ENCODE measurements at regions not wholly inside any gene's neighbourhood (a gene's known extent, or its start where the extent isn't known, plus 50 kb on each side); places are given as distances from the start of the nearest gene placed in this dataset.

GRCh38 chr4:133719098-133719497 lies 482.5 kb downstream of the PABPC4L start:
- no peaks in the 10 kb centered on the region for H3K27me3 ChIP-seq (ENCODE audit: control insufficient read depth, insufficient read depth, low read length)
- no peak overlapping the region for H3K4me2 ChIP-seq (ENCODE audit: low read depth, low read length)
- CTCF ChIA-PET: no interaction called here
- H2AK5ac ChIP-seq (ENCODE audit: low read depth, low read length): no peak overlapping the region
- H4K5ac ChIP-seq (ENCODE audit: low read depth, low read length): no peak overlapping the region
- no peak overlapping the region for H3K14ac ChIP-seq (replicated peaks; ENCODE audit: low read depth, low read length)
- H3K9me1 ChIP-seq (ENCODE audit: insufficient read depth, low read length): no peaks in the 10 kb centered on the region
- intact Hi-C loops (cut with micrococcal nuclease): no loop called here
- H4K8ac ChIP-seq (ENCODE audit: low read depth in 2 of 2, low read length in 2 of 2): no peak overlapping the region
- H3K9ac ChIP-seq (ENCODE audit: low read depth, low read length): no peak overlapping the region
- H2BK20ac ChIP-seq (ENCODE audit: low read depth, low read length): no peak overlapping the region
- H4K91ac ChIP-seq (ENCODE audit: insufficient read depth, low read depth, low read length): no peak overlapping the region
- H2BK120ac ChIP-seq (ENCODE audit: low read depth, low read length): no peak overlapping the region
- no peak overlapping the region for H2BK15ac ChIP-seq (ENCODE audit: low read depth, low read length)
- no peak overlapping the region for H3K4ac ChIP-seq (ENCODE audit: low read depth, low read length)
- dilution Hi-C loops (cut with HindIII; ENCODE audit: low sequenced_read_pairs, unreplicated experiment): no loop called here
- H3K56ac ChIP-seq (ENCODE audit: extremely low read depth, insufficient read depth, low read length): no peak overlapping the region
- H3K4me3 ChIP-seq (ENCODE audit: insufficient read depth, low read depth, low read length): no peak overlapping the region
- no peak for ATAC-seq (ENCODE audit: low read depth)
- H3K79me1 ChIP-seq (ENCODE audit: low read depth in 1 of 2, low read length in 2 of 2): no peaks in the 10 kb centered on the region
- TF ChIP-seq POLR2A (IDR thresholded peaks at IDR 0.05; ENCODE audit: low read depth, low read length) (no peak), NFE2L2 (IDR thresholded peaks at IDR 0.05; ENCODE audit: low read depth, low read length) (no peak), MAFK (IDR thresholded peaks at IDR 0.05; ENCODE audit: low read depth, low read length) (peak; percentile 55)
- H2AK9ac ChIP-seq (replicated peaks; ENCODE audit: low read depth, low read length, poor library complexity): no peak overlapping the region
- POLR2A ChIA-PET (ENCODE audit: unreplicated experiment): no interaction called here
- no TSS peak for BruUV-seq (replicated peaks)
- no peak overlapping the region for H3K23ac ChIP-seq (ENCODE audit: low read depth, low read length)
- H2BK5ac ChIP-seq (ENCODE audit: low read depth, low read length, poor library complexity, severe bottlenecking): no peak overlapping the region
- no peak overlapping the region for H3K18ac ChIP-seq (ENCODE audit: low read depth, low read length)
- no peaks in the 10 kb centered on the region for H4K20me1 ChIP-seq (ENCODE audit: insufficient read depth, low read length)
- in situ Hi-C loops (cut with MboI; ENCODE audit: low sequenced_read_pairs): no loop called here
- no peak for DNase-seq
- H2AFZ ChIP-seq (replicated peaks; ENCODE audit: low read length, poor library complexity): no peak overlapping the region
- no peaks in the 10 kb centered on the region for H3K9me3 ChIP-seq (ENCODE audit: control insufficient read depth, insufficient read depth, low read length)
- no peaks in the 10 kb centered on the region for H3K4me1 ChIP-seq (ENCODE audit: control insufficient read depth, insufficient read depth, low read length)
- H3K27ac ChIP-seq (ENCODE audit: insufficient read depth, low read length): no peak overlapping the region
- no peaks in the 10 kb centered on the region for H3K36me3 ChIP-seq (ENCODE audit: control insufficient read depth, insufficient read depth, low read length)

Measured in IMR-90 (cell line).